Hypothalamus (tissue), 51 donors: ENCODE measurements at regions not wholly inside any gene's neighbourhood (a gene's known extent, or its start where the extent isn't known, plus 50 kb on each side); places are given as distances from the start of the nearest gene placed in this dataset.
"Not testable (repeated sequence)": the region's sequence is repeated elsewhere in the genome, so short reads cannot be mapped to it uniquely, and the experiment has no call there.

Experiments used
- DNase-seq, 51 donors: peaks; one replicate each; lab custom pipeline; 2025; lab: John Stamatoyannopoulos, UW

- DNase-seq = no peak
Measured at GRCh38 chr12:102299731-102300130, 102.1 kb upstream of the PMCH start.

- no peak for DNase-seq
Measured at GRCh38 chr12:102298022-102298421, 100.4 kb upstream of the PMCH start.

GRCh38 chr12:102297412-102297811 is 99.8 kb upstream of the PMCH start:
- DNase-seq = no peak

GRCh38 chr12:102294568-102294967 is 96.9 kb upstream of the PMCH start:
- no peak for DNase-seq

GRCh38 chr12:102291498-102292440 is 94.1 kb upstream of the PMCH start:
- DNase-seq = not testable (repeated sequence)

GRCh38 chr12:102289702-102290101 is 92.1 kb upstream of the PMCH start:
- DNase-seq = not testable (repeated sequence)

GRCh38 chr12:102281231-102281630 is 83.6 kb upstream of the PMCH start:
- no peak for DNase-seq

GRCh38 chr12:102255687-102256086 is 58.1 kb upstream of the PMCH start:
- not testable (repeated sequence) for DNase-seq

- DNase-seq = not testable (repeated sequence)
Measured at GRCh38 chr12:102251005-102251404, 53.4 kb upstream of the PMCH start.

- peak in 1 of 51 donors; percentile 3 for DNase-seq
Measured at GRCh38 chr12:102249079-102249841, 51.6 kb upstream of the PMCH start.
